NB4 (cell line): ENCODE measurements at regions not wholly inside any gene's neighbourhood (a gene's known extent, or its start where the extent isn't known, plus 50 kb on each side); places are given as distances from the start of the nearest gene placed in this dataset.

ENCODE experiments used
- CTCF ChIP-seq: IDR thresholded peaks from one replicate; pipeline ENCODE4 v1.5.1; 2012; ENCODE audit warnings: low read depth, low read length
- MAX ChIP-seq: IDR thresholded peaks from 2 replicates; pipeline ENCODE4 v1.6.1; 2011; ENCODE audit warnings: low read depth, low read length
- MYC ChIP-seq: IDR thresholded peaks from 2 replicates; pipeline ENCODE4 v1.6.1; 2011; ENCODE audit warnings: low read depth, low read length
- POLR2A ChIP-seq: IDR thresholded peaks from 2 replicates; pipeline ENCODE4 v1.6.1; 2011; ENCODE audit warnings: mild to moderate bottlenecking; ENCODE audit not compliant: insufficient read length; ENCODE audit errors: extremely low read depth

GRCh38 chr2:38207168-38207567 is 131.2 kb upstream of the CYP1B1 start:
- TF ChIP-seq CTCF (no peak), POLR2A (no peak), MAX (no peak), MYC (no peak)
